CD4-positive, alpha-beta T cell treated with Interleukin-15 for 4 hours (primary cell): ENCODE measurements at regions not wholly inside any gene's neighbourhood (a gene's known extent, or its start where the extent isn't known, plus 50 kb on each side); places are given as distances from the start of the nearest gene placed in this dataset.

ENCODE experiments used
- DNase-seq: peaks from one replicate; pipeline ENCODE4 v3.0.0-alpha.2; 2020; ENCODE audit warnings: low spot score

- no peak for DNase-seq
Observed at GRCh38 chr17:5694551-5694950, 110.2 kb upstream of the NLRP1 start.

GRCh38 chr17:5695480-5695879, 111.2 kb upstream of the NLRP1 start:
- no peak for DNase-seq

- DNase-seq: no peak
Observed at GRCh38 chr17:5698959-5699358, 114.7 kb upstream of the NLRP1 start.

GRCh38 chr17:5699814-5700213, 115.5 kb upstream of the NLRP1 start:
- no peak for DNase-seq

- no peak for DNase-seq
Observed at GRCh38 chr17:5700745-5701144, 116.4 kb upstream of the NLRP1 start.

- DNase-seq: no peak
Observed at GRCh38 chr17:5701381-5701780, 117.1 kb upstream of the NLRP1 start.

GRCh38 chr17:5702951-5703510, 118.7 kb upstream of the NLRP1 start:
- DNase-seq: no peak

- no peak for DNase-seq
Observed at GRCh38 chr17:5703736-5704135, 119.4 kb upstream of the NLRP1 start.

GRCh38 chr17:5705081-5705875, 121.0 kb upstream of the NLRP1 start:
- no peak for DNase-seq

GRCh38 chr17:5705876-5706576, 121.7 kb upstream of the NLRP1 start:
- DNase-seq: no peak

GRCh38 chr17:5706577-5707210, 122.4 kb upstream of the NLRP1 start:
- peak; percentile 58 for DNase-seq

GRCh38 chr17:5707482-5707881, 123.2 kb upstream of the NLRP1 start:
- DNase-seq: no peak

GRCh38 chr17:5708344-5708743, 124.0 kb upstream of the NLRP1 start:
- DNase-seq: no peak

GRCh38 chr17:5711344-5711743, 127.0 kb upstream of the NLRP1 start:
- no peak for DNase-seq

- DNase-seq: no peak
Observed at GRCh38 chr17:5714993-5715392, 130.7 kb upstream of the NLRP1 start.

GRCh38 chr17:5715478-5715877, 131.2 kb upstream of the NLRP1 start:
- no peak for DNase-seq

GRCh38 chr17:5718726-5719125, 134.4 kb upstream of the NLRP1 start:
- DNase-seq: no peak

GRCh38 chr17:5719976-5720375, 135.7 kb upstream of the NLRP1 start:
- DNase-seq: no peak

GRCh38 chr17:5730373-5730772, 146.1 kb upstream of the NLRP1 start:
- no peak for DNase-seq

GRCh38 chr17:5740937-5741336, 156.6 kb upstream of the NLRP1 start:
- no peak for DNase-seq

- DNase-seq: no peak
Observed at GRCh38 chr17:5741810-5742209, 157.5 kb upstream of the NLRP1 start.

- no peak for DNase-seq
Observed at GRCh38 chr17:5745111-5745813, 161.0 kb upstream of the NLRP1 start.
